ENCODE measurements at regions not wholly inside any gene's neighbourhood (a gene's known extent, or its start where the extent isn't known, plus 50 kb on each side); places are given as distances from the start of the nearest gene placed in this dataset.

GRCh38 chr7:101705331-101705730, 76.2 kb upstream of the MYL10 start:
- WGBS, 2 experiments (ENCODE audit: extremely low coverage in 1 of 2, insufficient coverage in 1 of 2, insufficient read length in 1 of 2, insufficient replicate concordance in 2 of 2, low coverage in 1 of 2, low lambda C conversion rate in 2 of 2, missing lambda C conversion rate in 1 of 2): 97% methylated on average over 3 of the region's 3 CpGs; no CpG with 5 or more reads in 1 of the 2 experiments
- H4K8ac ChIP-seq (ENCODE audit: extremely low read depth, insufficient read depth, low read length): no peak overlapping the region
- no peaks in the 10 kb centered on the region for H3K79me2 ChIP-seq (ENCODE audit: control insufficient read depth in 1 of 2, insufficient read depth in 2 of 2, low read length in 2 of 2)
- H3K23ac ChIP-seq (ENCODE audit: insufficient read length): no peak overlapping the region
- H2AK5ac ChIP-seq (ENCODE audit: low read depth, low read length): no peak overlapping the region
- H3K56ac ChIP-seq (replicated peaks; ENCODE audit: insufficient read length, low read depth, low read length): no peak overlapping the region
- H2AFZ ChIP-seq (ENCODE audit: low read length): no peak overlapping the region
- no peaks in the 10 kb centered on the region for H3K23me2 ChIP-seq (ENCODE audit: low read depth, low read length)
- H4K91ac ChIP-seq (replicated peaks; ENCODE audit: insufficient read length, low read length): no peak overlapping the region
- ChIA-PET CTCF (ENCODE audit: partially characterized antibody) (interaction anchor here (0.6 to 1.1 kb wide), 4 partner anchors 10 to 178 kb away, joined by 3 to 6 read pairs (median 4); no protein-coding TSS in a partner anchor), POLR2A (ENCODE audit: partially characterized antibody) (no interaction called here)
- no peaks in the 10 kb centered on the region; a peak in 1 of 7 replicates for H3K27me3 ChIP-seq (replicated peaks in 1 of 4; ENCODE audit: control insufficient read depth in 3 of 4, extremely low read depth in 1 of 4, insufficient read depth in 3 of 4, low read length in 3 of 4)
- H2BK5ac ChIP-seq (ENCODE audit: low read depth, low read length): no peak overlapping the region
- no peak overlapping the region for H2BK120ac ChIP-seq (replicated peaks; ENCODE audit: low read depth, low read length)
- FAIRE-seq: no peak
- no peaks in the 10 kb centered on the region for H3K36me3 ChIP-seq (ENCODE audit: control insufficient read depth in 2 of 4, insufficient read depth in 4 of 4, low read length in 3 of 4)
- H3K14ac ChIP-seq (ENCODE audit: insufficient read length): no peak overlapping the region
- no peaks in the 10 kb centered on the region for H3K79me1 ChIP-seq (ENCODE audit: low read depth, low read length)
- H4K20me1 ChIP-seq (replicated peaks in 1 of 2; ENCODE audit: control insufficient read depth in 1 of 2, insufficient read depth in 2 of 2, low read length in 2 of 2): no peaks in the 10 kb centered on the region
- no peak for TF ChIP-seq NRF1 (IDR thresholded peaks at IDR 0.05; ENCODE audit: low read depth, low read length)
- TF ChIP-seq TAF7 (optimal IDR thresholded peaks at IDR 0.05; ENCODE audit: borderline replicate concordance, low read depth, low read length): no peak
- TF ChIP-seq HDAC6 (IDR thresholded peaks at IDR 0.05; ENCODE audit: low read depth, low read length): no peak
- TF ChIP-seq RBBP5 (IDR thresholded peaks at IDR 0.05; ENCODE audit: borderline replicate concordance, low read depth, low read length): no peak
- TF ChIP-seq POLR2A (IDR thresholded peaks at IDR 0.05; ENCODE audit: control extremely low read depth in 1 of 2, low read depth in 2 of 2, low read length in 2 of 2): no peak
- no peak for TF ChIP-seq YY1 (IDR thresholded peaks at IDR 0.05; ENCODE audit: low read depth, low read length)
- TF ChIP-seq CREB1 (IDR thresholded peaks at IDR 0.05): no peak
- TF ChIP-seq SIRT6 (IDR thresholded peaks at IDR 0.05; ENCODE audit: low read length): no peak
- no peak for TF ChIP-seq KDM4A (IDR thresholded peaks at IDR 0.05; ENCODE audit: low read depth, low read length, severe bottlenecking)
- TF ChIP-seq FOSL1 (IDR thresholded peaks at IDR 0.05; ENCODE audit: insufficient read depth, low read depth, low read length): no peak
- TF ChIP-seq CTCF (IDR thresholded peaks at IDR 0.05; ENCODE audit: control extremely low read depth in 1 of 3, insufficient read depth in 1 of 3, low read depth in 1 of 3, low read length in 3 of 3): no peak
- no peak for TF ChIP-seq JUN (IDR thresholded peaks at IDR 0.05; ENCODE audit: low read depth, low read length)
- no peak for TF ChIP-seq MAFK (IDR thresholded peaks at IDR 0.05; ENCODE audit: low read depth, low read length)
- TF ChIP-seq SUZ12 (IDR thresholded peaks at IDR 0.05; ENCODE audit: low read length): no peak
- no peak overlapping the region for H3K4me3 ChIP-seq (ENCODE audit: extremely low read depth in 1 of 4, insufficient read depth in 2 of 4, low read depth in 3 of 4, low read length in 4 of 4)
- no peaks in the 10 kb centered on the region for H3K4me1 ChIP-seq (replicated peaks in 1 of 4; ENCODE audit: control insufficient read depth in 3 of 4, insufficient read depth in 4 of 4, low read length in 3 of 4)
- H2BK12ac ChIP-seq (ENCODE audit: low read depth, low read length): no peak overlapping the region
- H4K5ac ChIP-seq (ENCODE audit: insufficient read length, low read depth, low read length): no peak overlapping the region
- H3K9ac ChIP-seq (replicated peaks in 1 of 4; ENCODE audit: extremely low read depth in 1 of 4, low read depth in 3 of 4, low read length in 3 of 4): no peak overlapping the region
- DNase-seq (ENCODE audit: low read depth in 1 of 2, low spot score in 2 of 2): no peak
- no peak overlapping the region for H2BK20ac ChIP-seq (ENCODE audit: low read length)
- no peak overlapping the region for H3K27ac ChIP-seq (ENCODE audit: low read depth, low read length)
- H2BK15ac ChIP-seq (ENCODE audit: low read length): no peak overlapping the region
- H3K9me3 ChIP-seq (ENCODE audit: insufficient read depth in 2 of 2, low read depth in 1 of 2, low read length in 1 of 2): no peaks in the 10 kb centered on the region
- no peak overlapping the region for H3K18ac ChIP-seq (ENCODE audit: extremely low read depth, low read length)
- no peak overlapping the region for H3K4me2 ChIP-seq (ENCODE audit: insufficient read depth in 1 of 2, low read depth in 2 of 2, low read length in 2 of 2)
- no peak overlapping the region for H3K4ac ChIP-seq (replicated peaks; ENCODE audit: insufficient read length, low read depth, low read length)
